ENCODE measurements at regions not wholly inside any gene's neighbourhood (a gene's known extent, or its start where the extent isn't known, plus 50 kb on each side); places are given as distances from the start of the nearest gene placed in this dataset.
"Not testable (repeated sequence)": the region's sequence is repeated elsewhere in the genome, so short reads cannot be mapped to it uniquely, and the experiment has no call there.

GRCh38 chr9:90221899-90222298 lies 420.7 kb downstream of the DIRAS2 start:
- TF ChIP-seq RAD21 (IDR thresholded peaks at IDR 0.05; ENCODE audit: low read length); SMC3 (IDR thresholded peaks at IDR 0.05; ENCODE audit: low read depth, low read length); CTCF (IDR thresholded peaks at IDR 0.05); RCOR1 (IDR thresholded peaks at IDR 0.05; ENCODE audit: low read length); EZH2phosphoT487 (IDR thresholded peaks at IDR 0.05; ENCODE audit: borderline replicate concordance, low read depth); RFX5 (IDR thresholded peaks at IDR 0.05; ENCODE audit: low read length); CHD2 (IDR thresholded peaks at IDR 0.05; ENCODE audit: low read length, partially characterized antibody); POLR2AphosphoS5 (IDR thresholded peaks at IDR 0.05; ENCODE audit: low read depth, low read length); ZBTB33 (IDR thresholded peaks at IDR 0.05; ENCODE audit: borderline replicate concordance, low read depth); USF1 (IDR thresholded peaks at IDR 0.05; ENCODE audit: borderline replicate concordance, low read depth); TEAD4 (IDR thresholded peaks at IDR 0.05; ENCODE audit: borderline replicate concordance, insufficient read depth); SIN3A (IDR thresholded peaks at IDR 0.05; ENCODE audit: borderline replicate concordance, low read depth, low read length): not testable (repeated sequence)
- TF ChIP-seq, protein P1, sequence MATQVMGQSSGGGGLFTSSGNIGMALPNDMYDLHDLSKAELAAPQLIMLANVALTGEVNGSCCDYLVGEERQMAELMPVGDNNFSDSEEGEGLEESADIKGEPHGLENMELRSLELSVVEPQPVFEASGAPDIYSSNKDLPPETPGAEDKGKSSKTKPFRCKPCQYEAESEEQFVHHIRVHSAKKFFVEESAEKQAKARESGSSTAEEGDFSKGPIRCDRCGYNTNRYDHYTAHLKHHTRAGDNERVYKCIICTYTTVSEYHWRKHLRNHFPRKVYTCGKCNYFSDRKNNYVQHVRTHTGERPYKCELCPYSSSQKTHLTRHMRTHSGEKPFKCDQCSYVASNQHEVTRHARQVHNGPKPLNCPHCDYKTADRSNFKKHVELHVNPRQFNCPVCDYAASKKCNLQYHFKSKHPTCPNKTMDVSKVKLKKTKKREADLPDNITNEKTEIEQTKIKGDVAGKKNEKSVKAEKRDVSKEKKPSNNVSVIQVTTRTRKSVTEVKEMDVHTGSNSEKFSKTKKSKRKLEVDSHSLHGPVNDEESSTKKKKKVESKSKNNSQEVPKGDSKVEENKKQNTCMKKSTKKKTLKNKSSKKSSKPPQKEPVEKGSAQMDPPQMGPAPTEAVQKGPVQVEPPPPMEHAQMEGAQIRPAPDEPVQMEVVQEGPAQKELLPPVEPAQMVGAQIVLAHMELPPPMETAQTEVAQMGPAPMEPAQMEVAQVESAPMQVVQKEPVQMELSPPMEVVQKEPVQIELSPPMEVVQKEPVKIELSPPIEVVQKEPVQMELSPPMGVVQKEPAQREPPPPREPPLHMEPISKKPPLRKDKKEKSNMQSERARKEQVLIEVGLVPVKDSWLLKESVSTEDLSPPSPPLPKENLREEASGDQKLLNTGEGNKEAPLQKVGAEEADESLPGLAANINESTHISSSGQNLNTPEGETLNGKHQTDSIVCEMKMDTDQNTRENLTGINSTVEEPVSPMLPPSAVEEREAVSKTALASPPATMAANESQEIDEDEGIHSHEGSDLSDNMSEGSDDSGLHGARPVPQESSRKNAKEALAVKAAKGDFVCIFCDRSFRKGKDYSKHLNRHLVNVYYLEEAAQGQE (IDR thresholded peaks at IDR 0.05; ENCODE audit: low read depth, low read length), result not testable (repeated sequence)
- TF ChIP-seq, protein P2, sequence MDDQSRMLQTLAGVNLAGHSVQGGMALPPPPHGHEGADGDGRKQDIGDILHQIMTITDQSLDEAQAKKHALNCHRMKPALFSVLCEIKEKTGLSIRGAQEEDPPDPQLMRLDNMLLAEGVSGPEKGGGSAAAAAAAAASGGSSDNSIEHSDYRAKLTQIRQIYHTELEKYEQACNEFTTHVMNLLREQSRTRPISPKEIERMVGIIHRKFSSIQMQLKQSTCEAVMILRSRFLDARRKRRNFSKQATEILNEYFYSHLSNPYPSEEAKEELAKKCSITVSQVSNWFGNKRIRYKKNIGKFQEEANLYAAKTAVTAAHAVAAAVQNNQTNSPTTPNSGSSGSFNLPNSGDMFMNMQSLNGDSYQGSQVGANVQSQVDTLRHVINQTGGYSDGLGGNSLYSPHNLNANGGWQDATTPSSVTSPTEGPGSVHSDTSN (IDR thresholded peaks at IDR 0.05), result not testable (repeated sequence)

Data from SK-N-SH (cell line).